KOPT-K1 (cell line): ENCODE measurements at regions not wholly inside any gene's neighbourhood (a gene's known extent, or its start where the extent isn't known, plus 50 kb on each side); places are given as distances from the start of the nearest gene placed in this dataset.

ENCODE experiments used
- H3K27ac ChIP-seq: fragments of 200-600 bp; sonication (generic); 2 replicates; pipeline ENCODE4 v1.5.1; 2016; ENCODE audit warnings: antibody characterized with exemption, mild to moderate bottlenecking, low read depth, low read length; ENCODE audit not compliant: poor library complexity, severe bottlenecking
- H3K36me3 ChIP-seq: fragments of 200-600 bp; sonication (generic); 2 replicates; pipeline ENCODE4 v1.5.1; 2017; ENCODE audit warnings: antibody characterized with exemption, mild to moderate bottlenecking, low read length, moderate library complexity; ENCODE audit not compliant: insufficient read depth
- H3K9me3 ChIP-seq: fragments of 200-600 bp; sonication (generic); 2 replicates; pipeline ENCODE4 v1.5.1; 2017; ENCODE audit warnings: antibody characterized with exemption, low read length, mild to moderate bottlenecking; ENCODE audit not compliant: insufficient read depth, poor library complexity, severe bottlenecking

DNA sequence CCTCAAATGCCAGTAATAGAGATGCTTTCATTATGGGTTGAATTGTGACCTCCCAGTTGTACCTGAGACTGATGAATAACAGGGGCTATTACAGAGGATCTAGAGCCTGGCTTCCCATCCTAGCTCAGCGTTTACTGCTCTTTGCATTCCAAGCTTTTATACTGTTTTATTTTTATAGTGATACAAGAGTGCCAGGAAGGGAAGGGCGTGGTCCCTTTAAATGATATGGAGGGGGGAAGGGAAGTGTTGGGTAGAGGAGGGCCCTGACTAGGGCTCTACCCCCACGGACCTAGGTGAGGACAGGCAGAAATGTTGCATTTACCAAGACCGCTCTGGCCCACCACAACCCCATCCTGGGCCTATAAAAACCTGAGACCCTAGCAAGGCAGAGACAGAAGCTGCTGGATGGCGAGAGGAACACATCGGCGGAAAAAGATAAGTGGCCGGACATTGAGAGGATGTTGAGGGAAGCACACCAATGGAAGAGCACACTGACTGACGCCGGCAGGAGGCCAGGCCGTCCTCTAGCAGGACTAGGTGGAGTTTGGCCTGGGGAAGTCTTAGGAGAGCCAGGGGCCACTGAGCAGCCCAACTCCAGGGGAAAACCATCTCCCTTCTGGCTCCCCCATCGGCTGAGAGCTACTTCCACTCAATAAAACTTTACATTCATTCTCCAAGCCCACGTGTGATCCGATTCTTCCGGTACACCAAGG lies 1025.9 kb downstream of the TTLL7 start:
- Histone ChIP-seq H3K27ac (no peak overlapping the region), H3K9me3 (no peaks in the 10 kb centered on the region), H3K36me3 (no peaks in the 10 kb centered on the region)

GRCh38 chr1:82969340-82969739 lies 1029.6 kb downstream of the TTLL7 start:
- no peaks in the 10 kb centered on the region for H3K9me3 ChIP-seq
- H3K27ac ChIP-seq = no peak overlapping the region
- H3K36me3 ChIP-seq = no peaks in the 10 kb centered on the region

DNA sequence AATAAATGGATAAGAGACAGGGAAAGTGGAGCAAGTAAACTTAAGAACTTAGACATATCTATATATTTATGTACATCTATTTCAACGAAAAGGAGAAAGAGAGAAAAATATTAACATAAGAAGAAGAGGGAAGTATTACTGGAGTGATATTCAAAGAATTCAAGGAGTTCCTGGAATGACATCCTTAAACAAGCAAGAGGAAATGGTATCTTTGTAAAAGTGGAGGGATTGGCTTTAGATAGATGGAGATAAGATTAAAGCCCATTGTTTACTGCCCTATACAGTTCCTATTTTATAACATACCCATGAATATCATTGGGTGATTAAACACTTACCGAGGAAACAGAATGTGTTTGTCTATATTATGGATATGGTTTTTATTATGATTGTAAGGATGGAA lies 1036.3 kb downstream of the TTLL7 start:
- Histone ChIP-seq H3K9me3 (no peaks in the 10 kb centered on the region), H3K27ac (no peak overlapping the region), H3K36me3 (no peaks in the 10 kb centered on the region)

- H3K36me3 ChIP-seq = no peaks in the 10 kb centered on the region
- H3K9me3 ChIP-seq = no peaks in the 10 kb centered on the region
Observed at GRCh38 chr1:82950606-82951200, 1048.2 kb downstream of the TTLL7 start.

GRCh38 chr1:82948386-82948785 lies 1050.5 kb downstream of the TTLL7 start:
- no peaks in the 10 kb centered on the region for H3K9me3 ChIP-seq
- no peaks in the 10 kb centered on the region for H3K36me3 ChIP-seq
- H3K27ac ChIP-seq = no peak overlapping the region

More at GRCh38 chr1:82950606-82951200, 1048.2 kb downstream of the TTLL7 start:
- H3K27ac ChIP-seq = no peak overlapping the region

GRCh38 chr1:82947278-82947677 lies 1051.7 kb downstream of the TTLL7 start:
- Histone ChIP-seq H3K36me3 (no peaks in the 10 kb centered on the region), H3K9me3 (no peaks in the 10 kb centered on the region), H3K27ac (no peak overlapping the region)

- H3K27ac ChIP-seq = no peak overlapping the region
- H3K9me3 ChIP-seq = no peaks in the 10 kb centered on the region
- no peaks in the 10 kb centered on the region for H3K36me3 ChIP-seq
Observed at GRCh38 chr1:82946096-82946605, 1052.8 kb downstream of the TTLL7 start.

- H3K27ac ChIP-seq = no peak overlapping the region
- no peaks in the 10 kb centered on the region for H3K36me3 ChIP-seq
- H3K9me3 ChIP-seq = no peaks in the 10 kb centered on the region
Observed at GRCh38 chr1:82944822-82945221, 1054.1 kb downstream of the TTLL7 start.

- no peaks in the 10 kb centered on the region for H3K9me3 ChIP-seq
- no peaks in the 10 kb centered on the region for H3K36me3 ChIP-seq
- no peak overlapping the region for H3K27ac ChIP-seq
Observed at GRCh38 chr1:82934074-82934473, 1064.9 kb downstream of the TTLL7 start.

DNA sequence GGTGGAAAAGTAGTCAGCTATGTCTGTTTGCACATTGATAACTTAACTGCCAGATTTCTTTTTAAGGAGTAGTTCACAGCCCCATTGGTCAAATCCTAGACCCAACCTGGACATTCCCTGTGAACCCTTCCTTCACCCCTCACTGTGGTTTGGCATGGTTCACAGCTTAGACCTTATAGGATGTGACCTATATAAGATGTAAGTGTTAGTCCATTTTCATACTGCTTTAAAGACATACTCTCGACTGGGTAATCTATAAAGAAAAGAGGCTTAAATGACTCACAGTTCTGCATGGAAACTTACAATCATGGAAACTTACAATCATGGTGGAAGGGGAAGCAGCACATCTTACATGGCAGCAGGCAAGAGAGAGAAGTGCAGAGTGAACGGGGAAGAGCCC lies 1066.2 kb downstream of the TTLL7 start:
- no peaks in the 10 kb centered on the region for H3K9me3 ChIP-seq
- no peak overlapping the region for H3K27ac ChIP-seq
- no peaks in the 10 kb centered on the region for H3K36me3 ChIP-seq

GRCh38 chr1:82932207-82932606 lies 1066.7 kb downstream of the TTLL7 start:
- H3K9me3 ChIP-seq = no peaks in the 10 kb centered on the region
- no peaks in the 10 kb centered on the region for H3K36me3 ChIP-seq
- H3K27ac ChIP-seq = no peak overlapping the region

DNA sequence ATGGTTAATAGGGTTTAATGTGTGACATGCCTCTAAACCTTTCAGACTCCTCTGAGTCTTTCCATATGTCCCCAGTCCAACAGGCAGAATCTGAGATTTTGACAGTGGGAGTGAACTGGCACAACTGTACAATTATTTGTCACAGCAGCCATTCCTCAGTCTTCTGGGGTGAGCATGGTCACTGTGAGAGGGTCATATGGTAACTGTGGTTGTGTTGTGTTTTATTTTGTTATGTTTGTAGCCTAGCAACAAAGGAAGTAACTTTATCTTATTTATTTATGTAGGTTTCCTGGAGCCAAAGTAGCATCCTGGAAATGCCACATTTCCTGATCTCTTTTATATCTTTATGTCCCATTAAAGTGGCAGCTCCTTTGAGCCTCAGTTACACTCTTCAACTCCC lies 1067.9 kb downstream of the TTLL7 start:
- Histone ChIP-seq H3K36me3 (no peaks in the 10 kb centered on the region), H3K27ac (no peak overlapping the region), H3K9me3 (no peaks in the 10 kb centered on the region)

GRCh38 chr1:82927753-82928152 lies 1071.2 kb downstream of the TTLL7 start:
- H3K9me3 ChIP-seq = no peaks in the 10 kb centered on the region
- no peaks in the 10 kb centered on the region for H3K36me3 ChIP-seq
- no peak overlapping the region for H3K27ac ChIP-seq

DNA sequence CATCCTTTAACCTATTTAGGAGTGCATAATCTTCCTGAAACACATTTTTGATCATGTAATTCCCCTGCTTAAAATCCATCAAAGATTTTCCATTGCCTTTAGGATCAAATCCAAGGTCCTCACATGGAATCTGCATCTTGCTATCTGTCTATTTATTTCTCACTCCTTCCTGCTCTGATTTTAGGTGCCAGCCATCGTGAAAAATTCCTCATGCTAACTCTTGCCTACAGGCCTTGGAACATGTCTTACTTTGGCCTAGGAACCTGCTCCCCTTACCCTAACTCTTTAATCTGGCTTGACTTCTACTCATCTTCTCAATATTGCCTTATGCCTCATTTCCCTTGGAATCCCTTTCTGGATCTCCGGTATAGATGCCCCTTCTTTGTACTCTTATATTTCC lies 1074.3 kb downstream of the TTLL7 start:
- H3K9me3 ChIP-seq = no peaks in the 10 kb centered on the region
- H3K36me3 ChIP-seq = no peaks in the 10 kb centered on the region

GRCh38 chr1:82923931-82924330 lies 1075.0 kb downstream of the TTLL7 start:
- Histone ChIP-seq H3K9me3 (no peaks in the 10 kb centered on the region), H3K36me3 (no peaks in the 10 kb centered on the region), H3K27ac (no peak overlapping the region)

More for the DNA sequence above, 1074.3 kb downstream of the TTLL7 start:
- no peak overlapping the region for H3K27ac ChIP-seq

DNA sequence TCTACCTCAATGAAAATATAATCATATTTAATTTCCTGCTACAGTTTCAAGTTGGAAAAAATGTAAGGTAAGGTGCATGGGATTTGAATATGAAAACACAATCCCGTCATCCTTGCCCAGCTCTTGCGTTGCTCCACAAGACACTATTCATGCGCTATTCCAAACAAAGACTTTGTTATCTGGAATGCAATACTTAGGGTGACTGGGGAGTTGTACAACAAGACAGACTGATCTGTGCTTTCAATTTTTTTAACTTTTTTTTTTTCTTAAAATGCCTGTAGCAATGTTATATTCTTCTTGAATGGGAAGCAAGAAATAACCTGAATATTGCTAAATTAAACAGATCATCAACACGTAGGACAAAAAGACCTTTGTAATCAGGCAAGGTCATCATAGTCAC lies 1077.2 kb downstream of the TTLL7 start:
- no peak overlapping the region for H3K27ac ChIP-seq
- no peaks in the 10 kb centered on the region for H3K9me3 ChIP-seq
- no peaks in the 10 kb centered on the region for H3K36me3 ChIP-seq
